ENCODE measurements at regions not wholly inside any gene's neighbourhood (a gene's known extent, or its start where the extent isn't known, plus 50 kb on each side); places are given as distances from the start of the nearest gene placed in this dataset.

- TF ChIP-seq CHD1 (IDR thresholded peaks at IDR 0.05; ENCODE audit: low read length): no peak
- no peak for TF ChIP-seq RNF2 (IDR thresholded peaks at IDR 0.05)
Observed at GRCh38 chr2:122255924-122256323, 500.5 kb downstream of the TSN start (continued).

GRCh38 chr2:122261911-122262310 is 506.5 kb downstream of the TSN start:
- Histone ChIP-seq H3K4me2 (ENCODE audit: insufficient read depth, low read length) (no peak overlapping the region), H3K36me3 (ENCODE audit: control insufficient read depth, insufficient read depth, low read length) (no peaks in the 10 kb centered on the region), H3K9ac (ENCODE audit: insufficient read depth in 1 of 2, low read depth in 2 of 2, low read length in 2 of 2) (no peak overlapping the region), H3K9me3 (replicated peaks; ENCODE audit: control insufficient read depth, insufficient read depth, low read depth, low read length) (no peaks in the 10 kb centered on the region), H2AFZ (ENCODE audit: low read depth, low read length) (no peak overlapping the region), H3K27ac (ENCODE audit: extremely low read depth, low read depth, low read length) (no peak overlapping the region), H3K4me1 (replicated peaks in 1 of 2; ENCODE audit: control insufficient read depth in 2 of 2, insufficient read depth in 2 of 2, low read length in 2 of 2) (no peaks in the 10 kb centered on the region), H3K9me1 (ENCODE audit: control insufficient read depth, insufficient read depth, low read length) (no peaks in the 10 kb centered on the region), H4K20me1 (replicated peaks; ENCODE audit: control insufficient read depth, insufficient read depth, low read length) (no peaks in the 10 kb centered on the region; the same call in 1 of the 2 replicates), H3K4me3 (no peak overlapping the region), H3K27me3 (ENCODE audit: control insufficient read depth in 2 of 2, insufficient read depth in 2 of 2, low read length in 2 of 2) (no peaks in the 10 kb centered on the region), H3K79me2 (ENCODE audit: control insufficient read depth, insufficient read depth, low read length) (no peaks in the 10 kb centered on the region)
- FAIRE-seq (no peak), DNase-seq (ENCODE audit: extremely low read depth in 1 of 4, low spot score in 3 of 4) (no peak), ATAC-seq (no peak)
- in situ Hi-C loops (cut with MboI) (no loop called here), intact Hi-C loops (cut with micrococcal nuclease) (no loop called here)
- no TSS peak for BruUV-seq (replicated peaks)
- WGBS (ENCODE audit: insufficient coverage, low coverage, missing lambda C conversion rate): 0% methylated on average over 2 of the region's 2 CpGs
- ChIA-PET CTCF (ENCODE audit: low intra/inter-chr PET ratio) (no interaction called here), POLR2A (no interaction called here)
- no peak for TF ChIP-seq ZBTB40 (IDR thresholded peaks at IDR 0.05)
- no peak for TF ChIP-seq ZBTB40 (CRISPR knock-in tag; IDR thresholded peaks at IDR 0.05)
- TF ChIP-seq KDM5B (IDR thresholded peaks at IDR 0.05; ENCODE audit: insufficient replicate concordance, low read depth, low read length): no peak
- no peak for TF ChIP-seq PYGO2 (tag; IDR thresholded peaks at IDR 0.05)
- no peak for TF ChIP-seq PATZ1 (CRISPR knock-in tag; IDR thresholded peaks at IDR 0.05; ENCODE audit: borderline replicate concordance)
- TF ChIP-seq ZNF655 (CRISPR knock-in tag; IDR thresholded peaks at IDR 0.05): no peak
- no peak for TF ChIP-seq ARHGAP35 (IDR thresholded peaks at IDR 0.05; ENCODE audit: partially characterized antibody)
- no peak for TF ChIP-seq POLR2AphosphoS5 (IDR thresholded peaks at IDR 0.05; ENCODE audit: control insufficient read depth, insufficient read depth, low read depth, low read length)
